ENCODE measurements at regions not wholly inside any gene's neighbourhood (a gene's known extent, or its start where the extent isn't known, plus 50 kb on each side); places are given as distances from the start of the nearest gene placed in this dataset.

DNA sequence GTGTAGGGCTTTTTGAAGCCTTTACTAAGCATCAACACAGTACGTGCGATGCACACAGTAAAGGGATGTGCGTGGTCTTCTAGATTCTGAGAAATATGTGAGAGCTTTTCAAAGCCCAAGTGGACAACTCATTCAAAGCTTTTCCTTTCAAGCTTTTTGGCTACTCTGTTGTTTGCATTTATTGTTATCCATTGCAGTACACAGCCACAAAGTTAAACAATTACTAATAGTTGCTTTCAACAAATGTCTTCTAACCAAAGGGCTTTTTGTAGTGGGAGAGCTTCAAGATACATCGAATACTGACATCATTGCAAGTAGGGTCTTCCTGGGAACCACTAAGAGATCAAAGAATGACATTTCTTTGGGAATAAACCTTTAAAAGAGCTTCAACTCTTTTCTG is 97.9 kb upstream of the ETV3 start:
- TF ChIP-seq EZH2phosphoT487 (IDR thresholded peaks at IDR 0.05; ENCODE audit: borderline replicate concordance): no peak
- TF ChIP-seq ZFX (IDR thresholded peaks at IDR 0.05): no peak
- TF ChIP-seq, protein P1, sequence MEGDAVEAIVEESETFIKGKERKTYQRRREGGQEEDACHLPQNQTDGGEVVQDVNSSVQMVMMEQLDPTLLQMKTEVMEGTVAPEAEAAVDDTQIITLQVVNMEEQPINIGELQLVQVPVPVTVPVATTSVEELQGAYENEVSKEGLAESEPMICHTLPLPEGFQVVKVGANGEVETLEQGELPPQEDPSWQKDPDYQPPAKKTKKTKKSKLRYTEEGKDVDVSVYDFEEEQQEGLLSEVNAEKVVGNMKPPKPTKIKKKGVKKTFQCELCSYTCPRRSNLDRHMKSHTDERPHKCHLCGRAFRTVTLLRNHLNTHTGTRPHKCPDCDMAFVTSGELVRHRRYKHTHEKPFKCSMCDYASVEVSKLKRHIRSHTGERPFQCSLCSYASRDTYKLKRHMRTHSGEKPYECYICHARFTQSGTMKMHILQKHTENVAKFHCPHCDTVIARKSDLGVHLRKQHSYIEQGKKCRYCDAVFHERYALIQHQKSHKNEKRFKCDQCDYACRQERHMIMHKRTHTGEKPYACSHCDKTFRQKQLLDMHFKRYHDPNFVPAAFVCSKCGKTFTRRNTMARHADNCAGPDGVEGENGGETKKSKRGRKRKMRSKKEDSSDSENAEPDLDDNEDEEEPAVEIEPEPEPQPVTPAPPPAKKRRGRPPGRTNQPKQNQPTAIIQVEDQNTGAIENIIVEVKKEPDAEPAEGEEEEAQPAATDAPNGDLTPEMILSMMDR (IDR thresholded peaks at IDR 0.05 in 2 of 3, conservative IDR thresholded peaks at IDR 0.05 in 1 of 3; ENCODE audit: borderline replicate concordance in 1 of 3, insufficient read depth in 1 of 3, low read depth in 2 of 3, low read length in 2 of 3): no peak
- no peak for TF ChIP-seq POLR2A (IDR thresholded peaks at IDR 0.05; ENCODE audit: borderline replicate concordance, extremely low read depth, insufficient read depth, insufficient read length)
- TF ChIP-seq RAD21 (IDR thresholded peaks at IDR 0.05; ENCODE audit: low read depth): no peak
- TF ChIP-seq, protein P2, sequence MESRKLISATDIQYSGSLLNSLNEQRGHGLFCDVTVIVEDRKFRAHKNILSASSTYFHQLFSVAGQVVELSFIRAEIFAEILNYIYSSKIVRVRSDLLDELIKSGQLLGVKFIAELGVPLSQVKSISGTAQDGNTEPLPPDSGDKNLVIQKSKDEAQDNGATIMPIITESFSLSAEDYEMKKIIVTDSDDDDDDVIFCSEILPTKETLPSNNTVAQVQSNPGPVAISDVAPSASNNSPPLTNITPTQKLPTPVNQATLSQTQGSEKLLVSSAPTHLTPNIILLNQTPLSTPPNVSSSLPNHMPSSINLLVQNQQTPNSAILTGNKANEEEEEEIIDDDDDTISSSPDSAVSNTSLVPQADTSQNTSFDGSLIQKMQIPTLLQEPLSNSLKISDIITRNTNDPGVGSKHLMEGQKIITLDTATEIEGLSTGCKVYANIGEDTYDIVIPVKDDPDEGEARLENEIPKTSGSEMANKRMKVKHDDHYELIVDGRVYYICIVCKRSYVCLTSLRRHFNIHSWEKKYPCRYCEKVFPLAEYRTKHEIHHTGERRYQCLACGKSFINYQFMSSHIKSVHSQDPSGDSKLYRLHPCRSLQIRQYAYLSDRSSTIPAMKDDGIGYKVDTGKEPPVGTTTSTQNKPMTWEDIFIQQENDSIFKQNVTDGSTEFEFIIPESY (IDR thresholded peaks at IDR 0.05; ENCODE audit: extremely low read depth, insufficient replicate concordance, low read length): no peak
- TF ChIP-seq, protein P3, sequence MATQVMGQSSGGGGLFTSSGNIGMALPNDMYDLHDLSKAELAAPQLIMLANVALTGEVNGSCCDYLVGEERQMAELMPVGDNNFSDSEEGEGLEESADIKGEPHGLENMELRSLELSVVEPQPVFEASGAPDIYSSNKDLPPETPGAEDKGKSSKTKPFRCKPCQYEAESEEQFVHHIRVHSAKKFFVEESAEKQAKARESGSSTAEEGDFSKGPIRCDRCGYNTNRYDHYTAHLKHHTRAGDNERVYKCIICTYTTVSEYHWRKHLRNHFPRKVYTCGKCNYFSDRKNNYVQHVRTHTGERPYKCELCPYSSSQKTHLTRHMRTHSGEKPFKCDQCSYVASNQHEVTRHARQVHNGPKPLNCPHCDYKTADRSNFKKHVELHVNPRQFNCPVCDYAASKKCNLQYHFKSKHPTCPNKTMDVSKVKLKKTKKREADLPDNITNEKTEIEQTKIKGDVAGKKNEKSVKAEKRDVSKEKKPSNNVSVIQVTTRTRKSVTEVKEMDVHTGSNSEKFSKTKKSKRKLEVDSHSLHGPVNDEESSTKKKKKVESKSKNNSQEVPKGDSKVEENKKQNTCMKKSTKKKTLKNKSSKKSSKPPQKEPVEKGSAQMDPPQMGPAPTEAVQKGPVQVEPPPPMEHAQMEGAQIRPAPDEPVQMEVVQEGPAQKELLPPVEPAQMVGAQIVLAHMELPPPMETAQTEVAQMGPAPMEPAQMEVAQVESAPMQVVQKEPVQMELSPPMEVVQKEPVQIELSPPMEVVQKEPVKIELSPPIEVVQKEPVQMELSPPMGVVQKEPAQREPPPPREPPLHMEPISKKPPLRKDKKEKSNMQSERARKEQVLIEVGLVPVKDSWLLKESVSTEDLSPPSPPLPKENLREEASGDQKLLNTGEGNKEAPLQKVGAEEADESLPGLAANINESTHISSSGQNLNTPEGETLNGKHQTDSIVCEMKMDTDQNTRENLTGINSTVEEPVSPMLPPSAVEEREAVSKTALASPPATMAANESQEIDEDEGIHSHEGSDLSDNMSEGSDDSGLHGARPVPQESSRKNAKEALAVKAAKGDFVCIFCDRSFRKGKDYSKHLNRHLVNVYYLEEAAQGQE (IDR thresholded peaks at IDR 0.05; ENCODE audit: low read depth): no peak
- no peak for TF ChIP-seq ZNF274 (IDR thresholded peaks at IDR 0.05; ENCODE audit: low read depth, low read length)
- TF ChIP-seq POLR2AphosphoS5 (IDR thresholded peaks at IDR 0.05; ENCODE audit: low read depth, low read length): no peak
- TF ChIP-seq, protein P4, sequence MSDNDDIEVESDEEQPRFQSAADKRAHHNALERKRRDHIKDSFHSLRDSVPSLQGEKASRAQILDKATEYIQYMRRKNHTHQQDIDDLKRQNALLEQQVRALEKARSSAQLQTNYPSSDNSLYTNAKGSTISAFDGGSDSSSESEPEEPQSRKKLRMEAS (IDR thresholded peaks at IDR 0.05): no peak
- no peak for TF ChIP-seq EZH2 (IDR thresholded peaks at IDR 0.05)
- no peak for TF ChIP-seq ELF1 (IDR thresholded peaks at IDR 0.05; ENCODE audit: borderline replicate concordance, low read depth)
